ENCODE measurements at regions not wholly inside any gene's neighbourhood (a gene's known extent, or its start where the extent isn't known, plus 50 kb on each side); places are given as distances from the start of the nearest gene placed in this dataset.

DNA sequence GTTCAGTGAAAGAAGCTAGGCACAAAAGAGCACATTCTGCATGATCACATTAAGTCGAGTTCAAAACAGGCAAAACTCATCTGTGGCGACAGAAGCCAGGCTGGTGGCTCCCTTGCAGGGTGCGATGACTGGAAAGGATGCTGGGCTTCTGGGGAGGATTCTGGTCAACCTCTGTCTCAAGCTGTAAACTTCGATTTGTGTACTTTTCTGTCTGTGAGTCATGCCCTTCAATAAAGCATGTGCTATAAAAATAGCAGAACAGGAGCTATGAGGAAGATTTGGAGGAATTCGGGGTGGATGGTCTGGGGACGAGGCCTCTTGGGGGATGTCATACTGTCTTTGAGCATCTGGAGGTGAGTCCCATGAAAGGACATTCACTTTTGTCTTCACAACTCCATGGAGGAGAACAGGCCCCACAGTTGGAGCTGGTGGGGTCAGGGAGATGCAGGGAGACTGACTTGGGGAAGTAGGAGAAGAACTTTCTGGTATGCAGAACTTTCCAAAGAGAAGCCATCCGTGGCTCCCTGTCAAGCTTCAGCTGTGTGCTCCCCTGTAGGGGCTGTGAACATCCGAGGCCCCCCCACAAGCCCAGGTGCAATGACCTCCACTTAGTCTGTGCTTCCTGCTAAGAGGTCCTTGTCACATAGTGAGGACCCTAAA, 77.8 kb upstream of the LINC01488 start:
- Mint-ChIP-seq H3K9me3 (peaks cover 15 to 18% of the 10 kb centered on the region in 2 donors), H3K4me3 (no peak overlapping the region), H3K27ac (no peak overlapping the region), H3K27me3 (peaks cover 29% of the 10 kb centered on the region), H3K4me1 (peaks cover 8% of the 10 kb centered on the region)
- DNase-seq (no peak), ATAC-seq (no peak)

DNA sequence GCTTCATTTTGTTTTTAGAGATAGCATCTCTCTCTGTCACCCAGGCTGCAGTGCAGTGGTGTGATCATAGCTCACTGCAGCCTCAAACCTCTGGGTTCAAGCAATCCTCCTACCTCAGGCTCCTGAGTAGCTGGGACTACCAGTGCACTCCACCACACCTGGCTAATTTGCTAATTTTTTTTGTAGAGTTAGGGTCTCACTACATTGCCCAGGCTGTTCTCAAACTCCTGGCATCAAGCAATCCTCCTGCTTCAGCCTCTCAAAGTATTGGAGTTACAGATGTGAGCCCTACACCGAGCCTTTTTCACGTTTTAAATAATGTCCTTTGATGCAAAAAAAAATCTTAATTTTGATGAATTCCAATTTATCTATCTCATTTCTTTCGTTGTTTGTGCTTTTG, 75.4 kb upstream of the LINC01488 start:
- no peak overlapping the region for H3K4me3 Mint-ChIP-seq
- H3K27ac Mint-ChIP-seq: no peak overlapping the region
- H3K27me3 Mint-ChIP-seq: peaks cover 52% of the 10 kb centered on the region
- ATAC-seq (no peak), DNase-seq (no peak)
- peaks cover 15 to 18% of the 10 kb centered on the region in 2 donors for H3K9me3 Mint-ChIP-seq
- H3K4me1 Mint-ChIP-seq: peaks cover 13% of the 10 kb centered on the region

DNA sequence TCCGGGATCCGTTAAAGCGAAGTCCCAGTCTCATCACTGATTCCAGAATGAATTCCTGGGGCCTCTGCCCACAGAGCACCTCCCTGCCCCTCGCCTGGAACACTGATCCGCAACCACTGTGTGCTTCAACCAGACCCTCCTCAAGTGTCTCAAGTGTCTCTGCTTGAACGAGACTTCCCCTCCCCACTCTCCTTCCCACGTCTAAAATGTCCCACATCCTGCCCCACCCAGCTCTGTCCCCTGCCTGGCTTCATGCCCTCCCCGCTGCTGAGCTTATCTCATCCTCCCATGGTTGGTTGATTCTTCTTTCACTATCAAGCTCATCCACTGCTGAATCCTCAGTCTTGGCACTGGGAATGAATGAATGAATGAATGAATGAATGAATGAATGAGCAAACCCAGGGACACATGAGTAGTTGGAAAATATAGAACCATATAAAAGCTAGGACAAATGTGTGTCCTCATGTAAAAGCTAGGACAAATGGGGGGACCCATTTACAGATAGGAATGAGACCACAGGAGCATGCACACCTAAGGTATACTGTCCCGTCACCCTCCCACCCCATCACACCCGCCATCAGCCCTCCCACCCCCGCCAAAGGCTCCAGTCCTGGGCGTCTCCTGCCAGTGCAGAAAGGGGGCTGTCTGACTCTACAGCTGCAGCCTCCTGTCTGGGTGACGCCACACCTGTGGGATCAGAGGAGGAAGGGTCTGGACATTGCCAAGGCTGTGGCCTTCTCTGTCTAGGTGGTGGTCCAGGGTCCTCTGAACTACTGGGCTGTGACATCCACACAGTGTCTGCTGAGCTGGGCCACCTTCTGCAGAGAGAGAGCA, 71.4 kb upstream of the LINC01488 start:
- no peak overlapping the region for H3K27ac Mint-ChIP-seq
- H3K9me3 Mint-ChIP-seq: no peaks in the 10 kb centered on the region
- DNase-seq (no peak), ATAC-seq (no peak)
- no peak overlapping the region for H3K4me3 Mint-ChIP-seq
- H3K27me3 Mint-ChIP-seq: peaks cover 43% of the 10 kb centered on the region
- H3K4me1 Mint-ChIP-seq: peaks cover 7% of the 10 kb centered on the region

DNA sequence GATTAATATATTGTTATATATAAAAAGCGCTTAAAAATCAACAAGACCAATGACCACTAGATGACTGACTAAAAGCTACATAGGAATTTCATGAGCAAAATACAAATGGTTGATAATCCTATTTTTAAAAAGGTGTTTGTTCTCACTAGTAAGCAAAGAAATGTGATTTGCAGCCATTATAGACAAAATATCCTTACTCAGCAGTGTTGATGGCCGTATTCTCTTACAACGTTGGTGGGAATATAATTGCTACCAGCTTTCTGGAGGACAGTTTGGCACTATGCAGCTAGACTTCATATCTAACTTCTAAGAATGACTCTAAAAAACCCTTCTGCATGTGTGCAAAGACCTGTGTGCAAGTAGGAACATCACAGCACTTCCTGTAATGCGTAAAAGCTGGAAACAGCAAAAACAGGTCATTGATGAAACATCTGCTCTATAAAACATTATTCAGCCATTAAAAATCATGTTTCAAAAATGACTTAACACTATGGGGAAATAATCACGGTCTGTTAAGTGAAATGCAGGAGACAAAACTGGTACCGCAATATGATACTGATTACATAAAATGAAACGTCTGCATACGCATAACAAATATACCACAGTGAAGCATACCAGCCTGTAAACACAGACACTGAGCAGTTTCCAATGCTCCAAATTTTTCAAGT, 70.1 kb upstream of the LINC01488 start:
- ATAC-seq: no peak

DNA sequence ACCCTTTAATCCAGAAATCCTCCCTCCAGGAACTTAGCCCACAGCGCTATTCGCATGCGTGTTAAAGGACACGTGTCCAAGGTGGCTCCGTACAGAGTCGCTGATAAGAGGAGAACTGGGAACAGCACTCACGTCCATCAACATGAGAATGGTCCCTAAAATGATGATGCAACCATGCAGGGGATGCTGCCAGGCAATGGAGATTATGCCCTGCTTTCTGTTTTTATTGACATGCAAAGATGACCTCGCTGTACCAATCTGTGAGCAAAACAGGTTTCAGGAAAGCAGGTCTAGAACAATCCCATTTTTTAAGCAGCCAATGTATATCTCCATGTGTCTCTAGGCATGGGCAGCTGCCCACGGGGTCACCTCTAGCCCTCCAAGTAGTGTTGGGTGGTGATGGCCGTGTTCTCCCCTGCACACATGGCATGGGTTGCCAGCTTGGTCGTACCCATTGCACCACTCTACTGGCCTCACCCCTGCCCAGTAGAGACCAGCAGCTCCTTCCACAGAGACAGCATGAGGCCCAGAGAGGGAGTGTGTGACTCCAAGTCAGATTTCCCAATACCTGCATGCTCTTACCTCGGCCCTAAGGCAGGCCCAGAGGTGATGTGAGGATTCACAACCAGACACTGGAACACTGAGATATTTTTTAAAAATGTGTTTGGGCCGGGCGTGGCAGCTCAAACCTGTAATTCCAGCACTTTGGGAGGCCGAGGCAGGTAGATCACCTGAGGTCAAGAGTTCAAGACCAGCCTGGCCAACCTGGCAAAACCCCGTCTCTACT, 68.3 kb upstream of the LINC01488 start:
- Mint-ChIP-seq H3K9me3 (no peaks in the 10 kb centered on the region), H3K4me1 (peaks cover 7% of the 10 kb centered on the region), H3K27ac (no peak overlapping the region), H3K4me3 (no peak overlapping the region), H3K27me3 (peaks cover 34% of the 10 kb centered on the region)
- no peak for ATAC-seq
- DNase-seq: no peak

More for the DNA sequence above, 70.1 kb upstream of the LINC01488 start:
- Mint-ChIP-seq H3K9me3 (no peaks in the 10 kb centered on the region), H3K27me3 (peaks cover 34% of the 10 kb centered on the region), H3K27ac (no peak overlapping the region), H3K4me1 (peaks cover 7% of the 10 kb centered on the region), H3K4me3 (no peak overlapping the region)
- no peak for DNase-seq

DNA sequence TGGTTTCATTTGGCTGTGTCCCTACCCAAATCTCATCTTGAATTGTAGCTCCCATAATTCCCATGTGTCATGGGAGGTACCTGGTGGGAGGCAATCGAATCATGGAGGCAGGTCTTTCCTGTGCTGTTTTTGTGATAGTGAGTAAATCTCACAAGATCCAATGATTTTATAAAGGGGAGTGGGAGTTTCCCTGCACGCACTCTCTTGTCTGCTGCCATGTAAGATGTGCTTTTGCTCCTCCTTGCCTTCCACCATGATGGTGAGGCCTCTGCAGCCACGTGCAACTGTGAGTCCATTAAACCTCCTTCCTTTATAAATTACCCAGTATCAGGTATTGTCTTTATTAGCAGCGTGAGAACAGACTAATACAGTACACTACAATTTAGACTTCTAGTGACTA, 67.5 kb upstream of the LINC01488 start:
- Mint-ChIP-seq H3K4me1 (peaks cover 7% of the 10 kb centered on the region), H3K27ac (no peak overlapping the region), H3K9me3 (no peaks in the 10 kb centered on the region), H3K27me3 (peaks cover 26% of the 10 kb centered on the region), H3K4me3 (no peak overlapping the region)
- ATAC-seq (no peak), DNase-seq (no peak)

DNA sequence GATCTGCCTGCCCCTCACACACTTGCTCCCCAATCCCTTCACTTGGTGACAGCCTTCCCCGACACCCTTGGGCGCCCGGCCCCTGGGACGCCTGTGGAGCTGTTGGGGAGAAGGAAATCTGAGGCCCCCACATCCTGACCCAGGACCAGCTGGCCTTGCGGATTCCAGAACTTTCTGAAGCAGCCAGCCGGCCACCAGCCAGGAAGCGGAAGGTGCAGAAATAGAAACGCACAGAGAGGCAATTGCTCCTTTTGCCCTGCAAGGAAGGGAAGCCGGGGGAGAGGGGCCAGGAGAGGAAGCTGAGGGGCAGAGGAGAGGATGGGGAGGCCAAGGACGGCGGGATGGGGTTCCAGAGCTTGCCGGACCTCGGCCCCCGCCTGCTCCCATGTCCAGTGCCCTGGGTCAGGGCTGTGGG, 66.7 kb upstream of the LINC01488 start:
- no peak overlapping the region for H3K4me3 Mint-ChIP-seq
- no peaks in the 10 kb centered on the region for H3K9me3 Mint-ChIP-seq
- H3K4me1 Mint-ChIP-seq: peaks cover 4% of the 10 kb centered on the region
- ATAC-seq: no peak
- H3K27ac Mint-ChIP-seq: peak overlapping the region in 1 of 2 donors; percentile 24
- H3K27me3 Mint-ChIP-seq: peaks cover 18% of the 10 kb centered on the region
- no peak for DNase-seq

DNA sequence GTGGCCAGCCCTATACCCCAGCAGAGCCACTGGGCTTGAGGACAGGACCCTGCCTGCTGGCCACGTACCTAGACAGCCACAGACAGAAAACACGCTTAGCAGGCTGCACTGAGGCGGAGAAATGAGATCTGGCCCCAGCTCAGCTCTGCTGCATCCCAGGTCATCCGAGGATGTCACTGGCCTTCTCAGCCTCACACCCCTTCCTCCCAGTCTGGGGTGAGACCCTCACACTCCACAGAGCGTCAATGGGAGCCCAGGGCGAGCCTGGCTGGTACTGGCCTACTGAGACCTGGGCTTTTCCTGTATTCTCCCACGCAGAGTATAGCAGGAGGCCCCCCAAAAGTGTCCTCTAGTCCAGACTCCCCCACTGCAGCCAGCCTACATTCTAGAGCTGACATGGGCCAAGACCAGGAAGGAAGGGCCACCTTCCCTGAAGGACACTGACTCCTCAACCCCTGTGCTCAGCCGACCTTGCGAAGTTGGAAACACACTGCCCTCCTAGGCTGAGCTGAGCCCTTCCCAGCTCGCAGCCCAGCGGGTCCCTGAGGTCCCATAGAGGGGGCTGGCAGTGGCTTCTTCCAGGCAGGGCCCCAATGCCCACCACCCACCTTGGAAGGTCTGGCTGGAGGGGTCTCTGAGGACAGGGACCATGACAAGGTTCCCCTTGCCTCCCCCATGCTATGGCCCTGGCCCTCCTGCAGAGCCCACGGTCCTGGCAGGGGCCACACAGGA, 65.9 kb upstream of the LINC01488 start:
- ATAC-seq: no peak
- Mint-ChIP-seq H3K27ac (no peak overlapping the region), H3K27me3 (peaks cover 10% of the 10 kb centered on the region), H3K9me3 (no peaks in the 10 kb centered on the region), H3K4me1 (no peaks in the 10 kb centered on the region), H3K4me3 (no peak overlapping the region)
- DNase-seq: no peak

DNA sequence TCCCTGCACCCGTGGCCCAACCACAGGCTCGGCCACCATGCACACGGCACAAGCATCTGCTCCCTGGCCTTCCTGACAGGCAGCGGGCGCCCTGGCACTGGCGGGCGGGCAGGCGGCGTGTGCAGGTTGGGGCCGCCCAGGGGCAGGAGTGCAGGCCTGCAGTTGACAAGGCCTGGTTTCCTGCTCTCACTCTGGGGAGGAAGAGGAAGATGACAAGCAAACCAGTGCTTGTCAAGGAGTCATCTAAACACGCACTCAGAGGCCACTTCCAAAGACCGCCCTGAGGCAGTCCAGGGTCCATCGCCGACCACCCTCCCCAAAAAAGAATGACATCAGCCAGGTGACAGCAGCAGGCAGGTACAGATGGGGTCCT, 65.3 kb upstream of the LINC01488 start:
- H3K27me3 Mint-ChIP-seq: peaks cover 6% of the 10 kb centered on the region
- H3K4me1 Mint-ChIP-seq: no peaks in the 10 kb centered on the region
- no peak overlapping the region for H3K27ac Mint-ChIP-seq
- DNase-seq (no peak), ATAC-seq (no peak)
- no peaks in the 10 kb centered on the region for H3K9me3 Mint-ChIP-seq
- no peak overlapping the region for H3K4me3 Mint-ChIP-seq

DNA sequence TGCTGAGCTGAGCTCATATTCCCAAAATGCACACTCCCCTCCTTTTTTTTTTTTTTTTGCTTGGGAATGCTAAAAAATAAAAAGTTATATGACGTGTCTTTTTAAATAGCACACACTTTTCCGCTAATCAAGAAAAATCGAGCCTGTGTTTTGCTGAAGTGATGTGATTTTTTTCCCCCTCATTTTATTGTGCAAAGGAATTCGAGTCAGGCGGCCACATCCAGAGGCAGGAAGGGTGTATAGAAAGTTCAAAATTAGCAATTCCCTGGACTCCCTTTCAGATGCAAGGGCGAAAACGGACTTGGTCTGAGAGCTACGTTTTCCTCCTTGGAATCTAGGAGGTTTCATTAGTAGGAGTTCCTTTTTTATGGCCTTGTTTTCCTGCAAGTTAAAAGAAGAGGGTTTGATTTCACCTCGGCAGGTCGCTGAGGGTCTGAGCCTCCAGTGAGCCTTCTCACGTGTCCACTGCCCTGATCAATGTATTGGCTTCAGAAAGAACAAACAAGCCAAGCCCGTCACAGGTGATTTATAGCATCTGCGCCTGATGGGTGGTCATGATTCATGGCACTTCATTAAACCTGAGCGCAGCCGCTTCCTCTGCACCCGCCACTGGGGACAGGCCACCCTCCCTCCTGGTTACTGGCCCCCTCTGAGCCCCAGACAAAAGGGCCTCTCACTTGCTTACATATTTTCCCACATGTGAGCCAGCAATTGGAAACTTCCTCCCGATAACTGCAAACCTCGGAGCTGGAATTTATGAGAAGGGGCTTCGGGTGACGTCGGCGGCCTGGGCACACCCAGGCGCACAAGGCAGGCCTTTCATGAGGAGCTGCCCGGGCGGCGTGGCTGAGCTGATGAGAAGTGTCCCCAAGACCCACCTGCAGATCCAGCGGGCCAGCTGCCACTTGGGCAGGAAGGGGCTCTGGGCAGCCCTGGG, 64.4 kb upstream of the LINC01488 start:
- Mint-ChIP-seq H3K9me3 (no peaks in the 10 kb centered on the region), H3K4me1 (no peaks in the 10 kb centered on the region), H3K4me3 (no peak overlapping the region), H3K27ac (no peak overlapping the region), H3K27me3 (peaks cover 6% of the 10 kb centered on the region)
- ATAC-seq (no peak), DNase-seq (no peak)

DNA sequence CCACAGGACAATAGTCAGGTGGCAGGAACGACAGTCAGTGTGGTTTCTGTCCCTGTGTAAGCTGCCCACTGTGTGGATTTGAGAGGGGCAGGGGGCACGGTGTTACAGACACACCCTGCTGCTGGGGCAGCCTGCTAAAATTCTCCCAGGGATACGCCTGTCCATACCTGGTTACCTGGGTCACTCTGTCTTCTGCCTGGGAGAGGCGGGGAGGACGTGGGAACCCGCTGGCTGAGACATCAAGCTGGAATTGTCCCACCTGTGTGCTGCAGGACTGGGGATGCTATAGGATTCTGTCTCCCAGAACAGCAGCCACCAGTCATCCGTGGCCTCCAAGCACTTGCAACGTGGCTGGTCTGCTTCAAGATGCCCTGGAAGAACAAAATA, 63.8 kb upstream of the LINC01488 start:
- ATAC-seq: no peak
- DNase-seq: no peak
- Mint-ChIP-seq H3K27ac (no peak overlapping the region), H3K9me3 (no peaks in the 10 kb centered on the region), H3K27me3 (peaks cover 6% of the 10 kb centered on the region), H3K4me3 (no peak overlapping the region), H3K4me1 (no peaks in the 10 kb centered on the region)

DNA sequence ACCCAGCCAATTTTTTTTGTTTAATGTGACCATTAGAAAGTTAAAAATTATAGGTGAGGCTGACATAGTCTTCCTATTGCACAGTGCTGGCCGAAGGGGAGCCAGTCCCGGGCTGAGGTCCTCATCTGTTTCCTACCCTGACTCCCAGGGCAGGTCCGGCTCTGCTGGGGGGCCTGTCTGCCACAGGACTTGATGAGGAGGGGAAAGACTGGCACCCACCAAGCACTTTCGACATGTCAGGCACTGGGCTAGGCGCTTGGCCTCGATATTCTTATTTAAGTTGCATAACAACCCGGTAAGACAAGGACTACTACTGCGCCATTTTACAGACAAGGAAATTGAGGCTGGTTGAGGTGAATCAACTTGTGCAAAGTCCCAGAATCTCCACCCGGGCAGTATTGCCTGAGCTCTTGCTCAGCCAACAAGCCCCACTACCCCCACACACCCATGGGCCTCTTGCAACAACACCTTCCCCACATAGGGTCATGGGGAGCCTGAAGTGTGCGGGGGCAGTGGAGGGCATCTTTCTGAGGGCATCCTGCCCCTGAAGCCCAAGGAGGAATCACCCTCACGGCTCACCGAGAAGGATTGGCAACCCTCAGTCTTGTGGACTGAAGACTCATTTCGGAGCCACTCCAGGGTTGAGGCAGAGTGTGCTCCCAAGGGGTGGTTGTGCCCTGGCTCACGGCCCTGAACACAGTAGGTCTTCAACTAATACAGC, 62.7 kb upstream of the LINC01488 start:
- Mint-ChIP-seq H3K4me1 (no peaks in the 10 kb centered on the region), H3K9me3 (no peaks in the 10 kb centered on the region)
- no peak for ATAC-seq

DNA sequence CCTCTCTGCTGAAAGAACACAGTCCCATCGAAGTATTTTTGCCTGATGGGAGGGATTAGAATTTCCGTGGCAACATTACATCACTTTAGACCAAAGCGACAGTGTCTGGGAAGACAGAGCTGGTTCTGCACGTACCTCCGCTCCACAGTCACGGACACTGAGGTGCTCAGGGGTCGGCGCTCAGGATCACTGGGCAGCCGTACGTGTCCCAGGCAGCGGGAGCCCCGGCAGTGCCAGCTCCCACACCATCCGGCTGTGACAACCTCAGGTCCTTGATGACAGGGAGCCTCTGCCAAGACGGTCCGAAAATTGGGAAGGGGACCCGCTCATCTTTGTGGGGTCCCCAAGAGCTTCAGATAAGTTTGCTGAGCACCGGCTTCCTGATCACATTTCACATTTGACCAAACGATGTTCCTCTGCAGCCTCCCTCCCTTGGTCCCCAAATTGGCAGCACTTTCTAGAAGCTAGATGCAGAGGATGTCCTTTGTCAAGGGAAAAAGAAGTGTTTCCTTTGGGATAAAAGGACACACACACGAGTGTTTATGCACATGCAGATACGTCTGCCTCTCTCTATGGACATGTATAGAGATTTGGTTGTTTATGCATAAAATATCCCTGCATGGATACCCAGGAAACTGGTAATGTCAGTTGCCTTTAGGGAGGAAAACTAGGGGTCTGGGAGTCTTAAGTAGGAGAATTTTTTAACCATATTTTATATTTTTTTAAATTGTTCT, 61.6 kb upstream of the LINC01488 start:
- Mint-ChIP-seq H3K27me3 (peaks cover 23% of the 10 kb centered on the region), H3K9me3 (peaks cover 2 to 4% of the 10 kb centered on the region in 2 donors), H3K27ac (no peak overlapping the region), H3K4me1 (no peaks in the 10 kb centered on the region), H3K4me3 (no peak overlapping the region)
- ATAC-seq: no peak
- DNase-seq: no peak

More for the DNA sequence above, 62.7 kb upstream of the LINC01488 start:
- no peak for DNase-seq
- H3K27me3 Mint-ChIP-seq: peaks cover 16% of the 10 kb centered on the region
- H3K27ac Mint-ChIP-seq: no peak overlapping the region
- H3K4me3 Mint-ChIP-seq: no peak overlapping the region

Measured in stimulated activated naive CD8-positive, alpha-beta T cell treated with anti-CD3 and anti-CD28 coated beads, Interleukin-15, amount 100 ng/mL, for 72 hours (primary cell).